H9 (cell line): ENCODE measurements at regions not wholly inside any gene's neighbourhood (a gene's known extent, or its start where the extent isn't known, plus 50 kb on each side); places are given as distances from the start of the nearest gene placed in this dataset.

Source experiments
- DNase-seq: peaks from one replicate; pipeline ENCODE4 v3.0.0-alpha.2; 2017
- H2AFZ ChIP-seq: one replicate; pipeline ENCODE4 v1.6.1; 2013; ENCODE audit warnings: mild to moderate bottlenecking, low read length, control low read depth, moderate library complexity
- H2AK5ac ChIP-seq: 2 replicates; pipeline ENCODE4 v1.6.1; 2013; ENCODE audit warnings: low read length, control low read depth, mixed read lengths; ENCODE audit not compliant: insufficient read length
- H2BK120ac ChIP-seq: one replicate; pipeline ENCODE4 v1.6.1; 2013; ENCODE audit warnings: low read depth, mild to moderate bottlenecking, low read length, control low read depth, inconsistent platforms; ENCODE audit not compliant: poor library complexity, severe bottlenecking
- H2BK12ac ChIP-seq: 2 replicates; pipeline ENCODE4 v1.6.1; 2013; ENCODE audit warnings: low read length, control low read depth, mixed read lengths, low read depth; ENCODE audit not compliant: insufficient read length
- H2BK15ac ChIP-seq: 2 replicates; pipeline ENCODE4 v1.6.1; 2013; ENCODE audit warnings: low read depth, low read length, control low read depth
- H2BK20ac ChIP-seq: one replicate; pipeline ENCODE4 v1.6.1; 2013; ENCODE audit warnings: low read depth, mild to moderate bottlenecking, low read length, control low read depth, inconsistent platforms; ENCODE audit not compliant: poor library complexity, severe bottlenecking
- H2BK5ac ChIP-seq: 2 replicates; pipeline ENCODE4 v1.6.1; 2013; ENCODE audit warnings: low read length, control low read depth, mixed read lengths; ENCODE audit not compliant: insufficient read length
- H3K14ac ChIP-seq: 2 replicates; pipeline ENCODE4 v1.6.1; 2013; ENCODE audit warnings: low read length, control low read depth; ENCODE audit not compliant: insufficient read depth
- H3K18ac ChIP-seq: 2 replicates; pipeline ENCODE4 v1.6.1; 2013; ENCODE audit warnings: low read depth, mild to moderate bottlenecking, mixed read lengths, low read length, control low read depth; ENCODE audit not compliant: insufficient read length
- H3K23ac ChIP-seq: 2 replicates; pipeline ENCODE4 v1.6.1; 2013; ENCODE audit warnings: low read length, control low read depth, mixed read lengths, low read depth; ENCODE audit not compliant: insufficient read length
- H3K23me2 ChIP-seq: 2 replicates; pipeline ENCODE4 v1.6.1; 2013; ENCODE audit warnings: low read depth, mild to moderate bottlenecking, mixed read lengths, low read length, control low read depth; ENCODE audit not compliant: insufficient read length, poor library complexity, severe bottlenecking
- H3K27ac ChIP-seq: 2 replicates; pipeline ENCODE4 v1.5.1; 2013; ENCODE audit warnings: low read length, control low read depth, mixed read lengths, low read depth; ENCODE audit not compliant: insufficient read length
- H3K27me3 ChIP-seq: 2 replicates; pipeline ENCODE4 v1.6.1; 2013; ENCODE audit warnings: low read length, control low read depth, inconsistent platforms; ENCODE audit not compliant: insufficient read depth
- H3K4ac ChIP-seq: 2 replicates; pipeline ENCODE4 v1.6.1; 2013; ENCODE audit warnings: low read depth, mild to moderate bottlenecking, control low read depth, inconsistent platforms, low read length, moderate library complexity
- H3K4me1 ChIP-seq: 2 replicates; pipeline ENCODE4 v1.6.1; 2013; ENCODE audit warnings: low read length, control low read depth, inconsistent platforms; ENCODE audit not compliant: insufficient read depth
- H3K4me2 ChIP-seq: 2 replicates; pipeline ENCODE4 v1.6.1; 2013; ENCODE audit warnings: low read length, control low read depth, mixed read lengths; ENCODE audit not compliant: insufficient read length, insufficient read depth
- H3K56ac ChIP-seq: 2 replicates; pipeline ENCODE4 v1.6.1; 2013; ENCODE audit warnings: low read depth, mild to moderate bottlenecking, mixed read lengths, low read length, control low read depth; ENCODE audit not compliant: insufficient read length
- H3K79me1 ChIP-seq: 2 replicates; pipeline ENCODE4 v1.6.1; 2013; ENCODE audit warnings: low read depth, mild to moderate bottlenecking, moderate library complexity, low read length, control low read depth, inconsistent platforms; ENCODE audit not compliant: insufficient read depth, poor library complexity, severe bottlenecking
- H3K79me2 ChIP-seq: 2 replicates; pipeline ENCODE4 v1.6.1; 2013; ENCODE audit warnings: low read length, control low read depth, inconsistent platforms; ENCODE audit not compliant: insufficient read depth
- H3K9ac ChIP-seq: 2 replicates; pipeline ENCODE4 v1.6.1; 2013; ENCODE audit warnings: low read length, control low read depth, mixed read lengths; ENCODE audit not compliant: insufficient read length; ENCODE audit errors: extremely low read depth
- H3K9me3 ChIP-seq: one replicate; pipeline ENCODE4 v1.6.1; 2013; ENCODE audit warnings: low read depth, low read length, inconsistent platforms; ENCODE audit not compliant: control insufficient read depth
- H3T11ph ChIP-seq: one replicate; pipeline ENCODE4 v1.6.1; 2013; ENCODE audit warnings: mild to moderate bottlenecking, low read length, control low read depth, inconsistent platforms
- H4K20me1 ChIP-seq: one replicate; pipeline ENCODE4 v1.6.1; 2013; ENCODE audit not compliant: control insufficient read depth, insufficient read length, insufficient read depth
- H4K5ac ChIP-seq: 2 replicates; pipeline ENCODE4 v1.6.1; 2013; ENCODE audit warnings: low read depth, mild to moderate bottlenecking, mixed read lengths, low read length, control low read depth; ENCODE audit not compliant: insufficient read length
- H4K8ac ChIP-seq: replicated peaks from 2 replicates; pipeline ENCODE4 v1.6.1; 2013; ENCODE audit warnings: low read length, control low read depth, mixed read lengths, low read depth; ENCODE audit not compliant: insufficient read length
- H4K91ac ChIP-seq: 2 replicates; pipeline ENCODE4 v1.6.1; 2013; ENCODE audit warnings: low read depth, mild to moderate bottlenecking, moderate library complexity, mixed read lengths, low read length, control low read depth; ENCODE audit not compliant: insufficient read length
- H3K27ac Mint-ChIP-seq, 3 experiments: 2 replicates in 2 of 3; 3 replicates in 1 of 3; pipeline ENCODE4 v1.8.0; 2020 to 2021; ENCODE audit warnings: mixed read lengths in 3 of 3, mild to moderate bottlenecking in 1 of 3, moderate library complexity in 1 of 3
- H3K27me3 Mint-ChIP-seq: 2 replicates; pipeline ENCODE4 v1.8.0; 2021; ENCODE audit warnings: low read depth, mild to moderate bottlenecking, moderate library complexity, mixed read lengths
- H3K36me3 Mint-ChIP-seq, 3 experiments: 2 replicates in 2 of 3; 3 replicates in 1 of 3; pipeline ENCODE4 v1.8.0; 2020 to 2021; ENCODE audit warnings: low read depth in 3 of 3, mixed read lengths in 3 of 3; ENCODE audit not compliant: insufficient read depth in 1 of 3
- H3K4me1 Mint-ChIP-seq, 2 experiments: 2 replicates each; pipeline ENCODE4 v1.8.0; 2020; ENCODE audit warnings: mixed read lengths in 2 of 2
- H3K4me3 Mint-ChIP-seq, 2 experiments: 2 replicates in 1 of 2; 3 replicates in 1 of 2; pipeline ENCODE4 v1.8.0; 2020 to 2021; ENCODE audit warnings: mild to moderate bottlenecking in 2 of 2, mixed read lengths in 2 of 2, moderate library complexity in 1 of 2
- H3K9me3 Mint-ChIP-seq, 2 experiments: 2 replicates in 1 of 2; 3 replicates in 1 of 2; pipeline ENCODE4 v1.8.0; 2020; ENCODE audit warnings: mild to moderate bottlenecking in 2 of 2, mixed read lengths in 2 of 2, moderate library complexity in 1 of 2
- CTCF ChIP-seq: fragments of 200-600 bp; sonication (generic); conservative IDR thresholded peaks from 3 replicates; pipeline ENCODE4 v1.8.0; 2021; ENCODE audit warnings: antibody characterized with exemption, mild to moderate bottlenecking
- WGBS: extraction: QIAGEN DNeasy Blood & Tissue Kit; methylation state at CpG from one replicate; pipeline ENCODE4 v1.1.7; 2013; ENCODE audit warnings: missing lambda C conversion rate, low lambda C conversion rate, mixed read lengths; ENCODE audit not compliant: insufficient read length; ENCODE audit errors: extremely low coverage; 5-methylcytosine and 5-hydroxymethylcytosine counted together

- H2AK5ac ChIP-seq, result no peak overlapping the region
- H3K79me1 ChIP-seq, result no peaks in the 10 kb centered on the region
- no peak overlapping the region for H3K4ac ChIP-seq
- Mint-ChIP-seq H3K4me1 (no peaks in the 10 kb centered on the region), H3K4me3 (no peak overlapping the region), H3K27me3 (no peaks in the 10 kb centered on the region), H3K9me3 (no peaks in the 10 kb centered on the region), H3K27ac (no peak overlapping the region), H3K36me3 (no peaks in the 10 kb centered on the region)
- H2AFZ ChIP-seq, result no peak overlapping the region
- no peaks in the 10 kb centered on the region for H4K20me1 ChIP-seq
- no peak overlapping the region for H3K4me2 ChIP-seq
- H2BK120ac ChIP-seq, result no peak overlapping the region
- no peak for TF ChIP-seq CTCF
- no peaks in the 10 kb centered on the region for H3K79me2 ChIP-seq
- DNase-seq, result no peak
- H2BK20ac ChIP-seq, result no peak overlapping the region
- no peak overlapping the region for H3T11ph ChIP-seq
- WGBS, result no CpG with 5 or more reads among the region's 2 CpGs
- no peak overlapping the region for H4K5ac ChIP-seq
- H3K14ac ChIP-seq, result no peak overlapping the region
- H3K27me3 ChIP-seq, result no peaks in the 10 kb centered on the region
- no peak overlapping the region for H2BK5ac ChIP-seq
- no peak overlapping the region for H3K18ac ChIP-seq
- no peak overlapping the region for H2BK12ac ChIP-seq
- no peak overlapping the region for H3K23ac ChIP-seq
- no peak overlapping the region for H4K8ac ChIP-seq
- H2BK15ac ChIP-seq, result no peak overlapping the region
- no peaks in the 10 kb centered on the region for H3K23me2 ChIP-seq
- no peaks in the 10 kb centered on the region for H3K9me3 ChIP-seq
- no peaks in the 10 kb centered on the region for H3K4me1 ChIP-seq
- H3K56ac ChIP-seq, result no peak overlapping the region
- no peak overlapping the region for H4K91ac ChIP-seq
- no peak overlapping the region for H3K27ac ChIP-seq
- no peak overlapping the region for H3K9ac ChIP-seq
These were observed 276.3 kb downstream of the TFEC start for GRCh38 chr7:115754226-115754625.
